Tibial nerve (tissue), 4 donors: ENCODE measurements at regions not wholly inside any gene's neighbourhood (a gene's known extent, or its start where the extent isn't known, plus 50 kb on each side); places are given as distances from the start of the nearest gene placed in this dataset.
"Not testable (repeated sequence)": the region's sequence is repeated elsewhere in the genome, so short reads cannot be mapped to it uniquely, and the experiment has no call there.

ENCODE experiments used
- DNase-seq, 2 donors: peaks; one replicate each; pipeline ENCODE4 v3.0.0-alpha.2; 2019; ENCODE audit warnings: low spot score in 2 of 2
- H3K27ac ChIP-seq, 4 donors: fragments of 200-600 bp; sonication (generic) in 3 of 4; one replicate each; pipeline ENCODE4 v1.5.1; 2017 to 2019; ENCODE audit warnings: mild to moderate bottlenecking in 1 of 4
- H3K27me3 ChIP-seq, 2 donors: fragments of 200-600 bp; sonication (generic) in 1 of 2; one replicate each; pipeline versions ENCODE4 v1.5.1 to v1.6.0; 2017 to 2019
- H3K36me3 ChIP-seq, 3 donors: fragments of 200-600 bp; sonication (generic); one replicate each; pipeline ENCODE4 v1.5.1; 2018 to 2019
- H3K4me1 ChIP-seq, 4 donors: fragments of 200-600 bp; sonication (generic) in 3 of 4; one replicate each; pipeline ENCODE4 v1.5.1; 2017 to 2019
- H3K4me3 ChIP-seq, 4 donors: fragments of 200-600 bp; sonication (generic) in 3 of 4; one replicate each; pipeline ENCODE4 v1.5.1; 2017 to 2019; ENCODE audit warnings: mild to moderate bottlenecking in 1 of 4, moderate library complexity in 1 of 4
- H3K9me3 ChIP-seq, 4 donors: fragments of 200-600 bp; sonication (generic) in 3 of 4; one replicate each; pipeline ENCODE4 v1.5.1; 2017 to 2019
- EP300 ChIP-seq, 2 donors: sonication (generic); formaldehyde crosslinking; IDR thresholded peaks; one replicate each; pipeline ENCODE4 v1.6.1; 2017; ENCODE audit warnings: antibody characterized with exemption in 2 of 2, mild to moderate bottlenecking in 1 of 2
- POLR2A ChIP-seq, 2 donors: fragments of 450-650 bp; IDR thresholded peaks; one replicate each; pipeline ENCODE4 v1.6.1; 2017; ENCODE audit warnings: antibody characterized with exemption in 2 of 2, mild to moderate bottlenecking in 2 of 2, moderate library complexity in 2 of 2
- WGBS, 2 donors: methylation state at CpG; one replicate each; pipeline ENCODE4 v1.1.5; 2018; 5-methylcytosine and 5-hydroxymethylcytosine counted together
- TF ChIP-seq, protein P1 (sequence below), 5 experiments: fragments of 200-600 bp in 3 of 5; fragments of 450-650 bp in 2 of 5; sonication (generic) in 3 of 5; IDR thresholded peaks; one replicate each; pipeline ENCODE4 v1.5.1; 2016 to 2019; ENCODE audit warnings: antibody characterized with exemption in 5 of 5, mild to moderate bottlenecking in 3 of 5, moderate library complexity in 2 of 5

DNA sequence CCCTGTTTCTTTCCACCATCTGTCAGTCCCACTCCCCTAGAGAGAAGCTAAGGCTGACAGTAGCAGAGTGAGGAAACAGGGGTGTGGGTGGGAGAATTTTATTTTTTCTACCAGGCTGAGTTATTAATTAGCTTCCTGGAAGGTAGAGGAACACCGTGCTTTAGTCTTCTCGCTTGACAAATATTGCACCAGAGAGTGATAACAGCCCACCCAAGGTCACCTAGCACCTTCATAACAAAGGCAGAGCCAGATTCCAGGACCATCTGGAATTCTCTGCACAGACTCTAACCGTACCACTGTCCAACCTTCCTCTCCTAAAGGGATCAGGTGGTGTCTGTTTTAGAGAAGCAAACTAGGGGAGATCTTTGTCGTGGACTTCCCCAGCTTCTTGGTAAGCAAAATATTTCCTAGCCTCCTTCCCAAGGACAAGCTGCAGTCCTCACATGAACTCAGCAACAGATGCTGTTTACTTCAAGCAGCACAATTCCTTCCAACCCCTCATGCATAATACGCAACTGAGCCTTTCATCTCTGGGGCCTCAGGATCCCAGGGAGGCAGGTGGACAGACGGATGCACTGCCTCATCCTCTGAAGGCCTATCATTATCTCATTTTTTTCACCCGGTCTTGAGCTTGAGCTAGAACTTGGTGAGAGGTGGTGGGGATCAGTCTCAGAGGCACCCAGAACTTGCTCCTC, 308.7 kb upstream of the BRINP1 start:
- no peak overlapping the region for H3K4me3 ChIP-seq
- H3K27ac ChIP-seq = no peak overlapping the region
- H3K4me1 ChIP-seq = no peaks in the 10 kb centered on the region
- 79 to 85% methylated on average over 7 of the region's 7 CpGs for WGBS, 2 donors
- no peak for DNase-seq
- no peaks in the 10 kb centered on the region for H3K27me3 ChIP-seq
- TF ChIP-seq, protein P1, sequence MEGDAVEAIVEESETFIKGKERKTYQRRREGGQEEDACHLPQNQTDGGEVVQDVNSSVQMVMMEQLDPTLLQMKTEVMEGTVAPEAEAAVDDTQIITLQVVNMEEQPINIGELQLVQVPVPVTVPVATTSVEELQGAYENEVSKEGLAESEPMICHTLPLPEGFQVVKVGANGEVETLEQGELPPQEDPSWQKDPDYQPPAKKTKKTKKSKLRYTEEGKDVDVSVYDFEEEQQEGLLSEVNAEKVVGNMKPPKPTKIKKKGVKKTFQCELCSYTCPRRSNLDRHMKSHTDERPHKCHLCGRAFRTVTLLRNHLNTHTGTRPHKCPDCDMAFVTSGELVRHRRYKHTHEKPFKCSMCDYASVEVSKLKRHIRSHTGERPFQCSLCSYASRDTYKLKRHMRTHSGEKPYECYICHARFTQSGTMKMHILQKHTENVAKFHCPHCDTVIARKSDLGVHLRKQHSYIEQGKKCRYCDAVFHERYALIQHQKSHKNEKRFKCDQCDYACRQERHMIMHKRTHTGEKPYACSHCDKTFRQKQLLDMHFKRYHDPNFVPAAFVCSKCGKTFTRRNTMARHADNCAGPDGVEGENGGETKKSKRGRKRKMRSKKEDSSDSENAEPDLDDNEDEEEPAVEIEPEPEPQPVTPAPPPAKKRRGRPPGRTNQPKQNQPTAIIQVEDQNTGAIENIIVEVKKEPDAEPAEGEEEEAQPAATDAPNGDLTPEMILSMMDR (IDR thresholded peaks at IDR 0.05) = no peak
- TF ChIP-seq EP300 (IDR thresholded peaks at IDR 0.05) (no peak), POLR2A (IDR thresholded peaks at IDR 0.05) (no peak)
- H3K9me3 ChIP-seq = no peaks in the 10 kb centered on the region
- H3K36me3 ChIP-seq = no peaks in the 10 kb centered on the region

- WGBS, 2 donors = 42 to 51% methylated on average over 3 of the region's 3 CpGs
- Histone ChIP-seq H3K36me3 (no peaks in the 10 kb centered on the region), H3K4me1 (no peaks in the 10 kb centered on the region), H3K4me3 (no peak overlapping the region), H3K27me3 (no peaks in the 10 kb centered on the region), H3K9me3 (no peaks in the 10 kb centered on the region), H3K27ac (no peak overlapping the region)
- DNase-seq = no peak
- TF ChIP-seq, protein P1 (IDR thresholded peaks at IDR 0.05) = no peak
- no peak for TF ChIP-seq POLR2A (IDR thresholded peaks at IDR 0.05)
- no peak for TF ChIP-seq EP300 (IDR thresholded peaks at IDR 0.05)
Observed at GRCh38 chr9:119675951-119676350, 306.7 kb upstream of the BRINP1 start.

DNA sequence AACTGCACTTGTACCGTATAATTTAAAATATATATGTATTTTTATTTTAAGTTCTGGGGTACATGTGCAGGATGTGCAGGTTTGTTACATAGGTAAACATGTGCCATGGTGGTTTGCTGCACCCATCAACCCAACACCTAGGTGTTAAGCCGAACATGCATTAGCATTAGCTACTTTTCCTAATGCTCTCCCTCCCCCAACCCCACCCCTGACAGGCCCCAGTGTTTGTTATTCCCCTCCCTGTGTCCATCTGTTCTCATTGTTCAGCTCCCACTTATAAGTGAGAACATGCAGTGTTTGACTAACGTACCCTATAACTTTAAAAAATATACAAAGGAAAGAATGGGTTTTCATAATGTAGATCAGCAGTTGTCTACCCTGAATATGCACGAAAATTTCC, 303.5 kb upstream of the BRINP1 start:
- H3K4me3 ChIP-seq, DNase-seq, H3K4me1 ChIP-seq, H3K9me3 ChIP-seq, H3K36me3 ChIP-seq, H3K27me3 ChIP-seq, H3K27ac ChIP-seq: not testable (repeated sequence)
- WGBS, 2 donors = 77 to 81% methylated on average over 4 of the region's 4 CpGs

DNA sequence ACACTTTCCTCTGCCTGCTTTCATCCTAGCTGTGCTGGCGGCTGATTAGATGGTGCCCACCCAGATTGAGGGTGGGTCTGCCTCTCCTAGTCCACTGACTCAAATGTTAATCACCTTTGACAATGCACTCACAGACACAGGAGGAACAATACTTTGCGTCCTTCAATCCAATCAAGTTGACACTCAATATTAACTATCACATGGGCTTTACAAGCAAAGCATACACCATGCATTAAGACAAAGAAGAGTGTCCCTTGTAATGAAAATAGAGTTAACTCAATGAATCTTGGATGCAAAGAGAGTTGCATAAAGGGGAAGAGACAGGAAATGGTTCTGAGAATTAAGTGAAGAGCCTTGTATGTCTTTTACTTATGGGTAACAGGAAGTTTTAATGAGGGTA, 298.7 kb upstream of the BRINP1 start:
- DNase-seq = no peak
- H3K4me1 ChIP-seq = no peaks in the 10 kb centered on the region
- H3K9me3 ChIP-seq = no peaks in the 10 kb centered on the region
- 78 to 82% methylated on average over 2 of the region's 2 CpGs for WGBS, 2 donors
- no peak overlapping the region for H3K4me3 ChIP-seq
- H3K36me3 ChIP-seq = no peaks in the 10 kb centered on the region
- no peak for TF ChIP-seq EP300 (IDR thresholded peaks at IDR 0.05)
- TF ChIP-seq, protein P1 (IDR thresholded peaks at IDR 0.05) = no peak
- no peak for TF ChIP-seq POLR2A (IDR thresholded peaks at IDR 0.05)
- no peaks in the 10 kb centered on the region for H3K27me3 ChIP-seq
- no peak overlapping the region for H3K27ac ChIP-seq

DNA sequence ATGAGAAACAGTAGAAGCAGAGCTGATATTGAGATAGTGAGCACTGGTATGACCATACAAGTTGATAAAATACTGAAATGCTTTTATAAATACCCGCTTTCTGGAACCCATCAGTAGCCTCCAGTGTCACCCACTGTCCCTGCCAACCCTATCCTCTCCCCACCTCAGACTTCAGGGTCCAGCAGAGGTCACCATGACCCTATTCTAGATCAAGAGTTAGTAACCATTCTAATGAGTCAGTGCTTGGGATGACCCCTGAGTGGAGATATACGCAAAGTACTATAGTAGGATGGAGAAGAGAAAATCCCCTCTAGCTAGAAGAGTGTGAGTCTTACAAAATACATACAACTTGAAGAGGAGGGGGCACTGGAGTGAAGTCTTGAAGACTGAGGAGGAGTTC, 297.9 kb upstream of the BRINP1 start:
- TF ChIP-seq EP300 (IDR thresholded peaks at IDR 0.05) = no peak
- no peak for TF ChIP-seq POLR2A (IDR thresholded peaks at IDR 0.05)
- TF ChIP-seq, protein P1 (IDR thresholded peaks at IDR 0.05) = no peak
- WGBS, 2 donors = 75 to 84% methylated on average over 2 of the region's 2 CpGs
- no peaks in the 10 kb centered on the region for H3K4me1 ChIP-seq

GRCh38 chr9:119662329-119662728, 293.1 kb upstream of the BRINP1 start:
- H3K4me3 ChIP-seq = no peak overlapping the region
- no peaks in the 10 kb centered on the region for H3K9me3 ChIP-seq
- H3K36me3 ChIP-seq = no peaks in the 10 kb centered on the region
- no peak for DNase-seq
- H3K4me1 ChIP-seq = no peaks in the 10 kb centered on the region
- no peak for TF ChIP-seq POLR2A (IDR thresholded peaks at IDR 0.05)
- TF ChIP-seq, protein P1 (IDR thresholded peaks at IDR 0.05) = no peak
- 74 to 77% methylated on average over 4 of the region's 4 CpGs for WGBS, 2 donors
- no peaks in the 10 kb centered on the region for H3K27me3 ChIP-seq
- H3K27ac ChIP-seq = no peak overlapping the region

More for the DNA sequence above, 297.9 kb upstream of the BRINP1 start:
- no peaks in the 10 kb centered on the region for H3K36me3 ChIP-seq
- H3K9me3 ChIP-seq = no peaks in the 10 kb centered on the region
- H3K27me3 ChIP-seq = no peaks in the 10 kb centered on the region
- no peak for DNase-seq
- H3K27ac ChIP-seq = no peak overlapping the region
- H3K4me3 ChIP-seq = no peak overlapping the region
